Left forelimb (tissue), 1 donor: ENCODE measurements at regions not wholly inside any gene's neighbourhood (a gene's known extent, or its start where the extent isn't known, plus 50 kb on each side); places are given as distances from the start of the nearest gene placed in this dataset.

Experiments used
- DNase-seq: peaks from one replicate; pipeline ENCODE4 v3.0.0-alpha.2; 2018; ENCODE audit warnings: low spot score

DNA sequence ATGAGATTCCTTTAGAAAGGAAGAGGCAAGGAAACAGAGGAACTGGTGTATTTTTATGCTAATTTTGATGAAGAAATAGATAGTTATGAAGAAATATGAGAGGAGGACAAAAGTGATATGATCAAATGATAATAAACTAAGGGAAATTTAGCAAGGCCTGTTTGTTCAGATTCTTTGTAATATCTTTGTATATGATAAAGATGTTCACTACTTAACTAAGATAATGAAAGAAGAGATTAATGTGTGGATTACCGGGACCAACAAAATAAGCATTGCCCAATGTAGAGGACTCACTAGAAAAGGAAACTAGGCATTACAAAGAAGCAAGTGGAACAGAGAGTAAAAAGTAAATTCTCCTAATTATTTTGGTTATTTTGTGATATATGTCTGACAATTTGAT, 99.0 kb upstream of the FIGN start:
- no peak for DNase-seq

DNA sequence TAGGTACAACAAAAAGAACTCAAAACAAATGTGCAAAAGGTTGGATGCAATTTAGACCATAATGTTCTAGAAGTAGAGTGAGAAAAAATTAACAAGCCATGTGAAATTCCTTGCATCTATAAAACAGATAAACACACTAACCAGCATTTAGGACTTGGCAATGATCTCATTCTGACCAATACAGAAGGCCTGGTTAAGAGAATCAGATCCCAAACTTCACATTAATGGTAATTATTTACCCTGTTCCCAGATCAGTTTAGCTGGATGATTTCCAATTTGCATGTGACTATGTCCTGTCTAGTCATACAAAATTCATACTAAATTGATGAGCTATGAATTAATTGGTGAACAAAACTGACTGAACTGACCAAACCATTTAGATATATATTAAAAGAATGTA, 98.4 kb upstream of the FIGN start:
- no peak for DNase-seq

DNA sequence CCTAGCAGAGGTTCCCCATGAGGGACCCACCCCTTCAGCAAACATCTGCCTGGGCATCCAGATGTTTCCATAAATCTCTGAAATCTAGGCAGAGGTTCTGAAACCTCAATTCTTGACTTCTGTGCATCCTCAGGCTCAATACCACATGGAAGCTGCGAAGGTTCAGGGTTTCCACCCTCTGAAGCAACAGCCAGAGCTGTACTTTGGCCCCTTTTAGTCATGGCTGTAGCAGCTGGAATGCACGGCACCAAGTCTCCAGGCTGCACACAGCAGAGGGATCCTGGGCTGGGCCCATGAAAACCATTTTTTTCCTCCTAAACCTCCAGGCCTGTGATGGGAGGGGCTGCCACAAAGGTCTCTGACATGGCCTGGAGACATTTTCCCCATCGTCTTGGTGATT, 93.0 kb upstream of the FIGN start:
- DNase-seq = no peak

DNA sequence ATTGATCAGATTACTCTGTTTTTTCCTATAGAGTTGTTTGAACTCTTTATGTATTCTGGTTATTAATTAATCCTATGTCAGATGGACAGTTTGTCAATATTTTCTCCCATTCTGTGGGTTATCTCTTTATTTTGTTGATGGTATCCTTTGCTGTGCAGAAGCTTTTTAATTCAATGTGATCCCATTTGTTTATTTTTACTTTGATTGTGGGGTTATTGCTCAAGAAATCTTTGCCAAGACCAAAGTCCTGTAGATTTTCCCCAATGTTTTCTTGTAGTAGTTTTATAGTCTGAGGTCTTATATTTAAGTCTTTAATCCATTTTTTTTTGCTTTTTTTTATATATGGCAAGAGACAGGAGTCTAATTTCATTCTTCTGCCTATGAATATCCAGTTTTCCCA, 86.2 kb upstream of the FIGN start:
- no peak for DNase-seq

DNA sequence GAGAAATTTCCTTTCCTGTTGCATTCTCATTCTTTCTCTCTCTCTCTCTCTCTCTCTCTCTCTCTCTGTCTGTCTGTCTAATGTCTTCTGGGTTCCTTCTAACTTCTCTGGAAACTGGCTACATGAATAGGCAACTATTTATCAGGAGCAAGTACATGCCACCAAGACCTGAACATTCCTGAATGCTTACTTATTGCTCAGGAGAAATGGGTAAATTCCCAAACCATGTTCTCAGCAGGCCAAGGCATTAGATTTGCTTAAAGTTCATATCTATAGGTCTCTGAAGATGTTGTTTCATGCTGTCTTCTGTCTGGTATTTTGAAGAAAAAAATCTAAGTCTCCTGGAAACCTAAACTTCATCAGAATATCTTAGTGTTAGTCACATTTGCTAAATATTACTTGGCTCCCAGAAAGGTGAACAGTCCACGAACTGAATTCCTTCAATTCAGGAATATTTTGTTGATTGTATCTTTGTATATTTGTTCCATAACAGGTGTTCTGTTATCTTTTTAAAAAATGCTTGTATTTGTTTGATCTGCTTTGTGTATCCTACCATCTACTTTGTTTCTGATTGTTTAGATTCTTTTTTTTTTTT, 77.2 kb upstream of the FIGN start:
- no peak for DNase-seq

DNA sequence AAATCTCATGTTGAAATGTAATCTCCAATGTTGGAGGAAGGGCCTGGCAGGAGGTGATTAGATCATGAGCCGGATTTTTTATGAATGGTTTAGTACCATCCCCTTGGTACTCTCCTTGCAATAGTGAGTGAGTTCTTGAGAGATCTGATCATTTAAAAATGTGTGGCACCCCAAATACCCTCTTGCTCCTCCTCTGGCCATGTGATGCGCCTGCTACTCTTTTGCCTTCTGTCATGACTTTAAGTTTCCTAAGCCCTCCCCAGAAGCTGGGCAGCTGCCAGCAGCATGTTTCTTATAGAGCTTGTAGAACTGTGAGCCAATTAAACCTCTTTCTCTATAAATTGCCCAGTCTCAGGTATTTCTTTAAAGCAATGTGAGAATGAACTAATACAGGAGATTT, 72.6 kb upstream of the FIGN start:
- DNase-seq = no peak

DNA sequence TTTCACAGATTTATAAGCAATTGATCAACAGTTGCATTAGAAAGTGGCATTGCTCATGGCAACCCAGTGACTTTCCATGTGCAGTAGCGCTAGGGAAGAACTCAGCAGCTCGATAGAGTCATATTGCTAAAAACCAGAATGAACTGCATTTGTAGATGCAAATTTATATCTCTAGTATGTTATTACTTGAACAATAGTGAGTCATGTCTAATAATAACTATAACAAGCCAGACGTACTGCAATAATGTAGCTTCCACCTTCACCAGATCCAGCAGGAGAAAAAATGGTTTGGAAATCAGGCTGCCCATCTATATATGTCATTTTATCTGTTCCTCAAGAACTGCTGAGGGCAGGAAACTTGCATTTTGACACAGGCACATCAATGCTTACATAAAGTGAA, 66.5 kb upstream of the FIGN start:
- DNase-seq = no peak

DNA sequence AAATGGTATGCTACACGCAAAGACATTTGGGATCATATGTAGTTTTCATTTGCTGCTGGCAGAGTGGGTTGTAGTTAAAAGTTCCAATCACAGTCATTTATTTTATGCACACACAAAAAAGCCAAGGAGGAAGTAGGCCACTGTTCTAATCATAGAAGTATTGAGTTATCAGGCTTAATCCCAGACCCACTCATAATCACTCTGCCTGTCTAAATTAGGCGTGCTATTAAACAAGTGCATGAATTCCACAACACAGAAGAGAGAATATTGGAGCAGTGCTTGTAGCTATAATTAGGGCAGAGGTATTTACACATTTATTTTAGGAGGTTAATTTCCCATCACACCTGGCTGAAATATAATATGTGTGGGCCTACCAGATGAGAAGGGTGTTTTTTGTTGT, 65.7 kb upstream of the FIGN start:
- DNase-seq = no peak

DNA sequence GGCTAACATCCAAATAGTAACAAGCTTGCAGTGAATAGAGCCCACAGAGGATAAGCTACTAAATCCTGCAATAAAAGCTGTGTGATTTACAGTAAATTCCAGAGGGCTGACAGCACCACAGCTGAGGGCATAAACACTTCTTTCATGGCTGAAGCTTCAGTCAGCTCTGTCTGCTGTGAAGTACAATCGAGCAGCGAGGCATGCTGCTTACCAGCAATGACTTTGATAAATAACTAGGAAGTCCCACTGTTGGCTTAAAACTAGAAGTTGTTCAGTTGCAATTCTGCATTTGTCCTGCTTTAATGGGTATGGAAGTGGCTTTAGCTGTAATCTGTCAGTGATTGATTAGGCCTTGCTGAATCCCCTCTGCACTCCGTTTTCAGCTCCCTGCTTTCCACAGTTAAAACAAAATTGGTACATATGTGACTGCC, 65.2 kb upstream of the FIGN start:
- DNase-seq = peak; percentile 70

DNA sequence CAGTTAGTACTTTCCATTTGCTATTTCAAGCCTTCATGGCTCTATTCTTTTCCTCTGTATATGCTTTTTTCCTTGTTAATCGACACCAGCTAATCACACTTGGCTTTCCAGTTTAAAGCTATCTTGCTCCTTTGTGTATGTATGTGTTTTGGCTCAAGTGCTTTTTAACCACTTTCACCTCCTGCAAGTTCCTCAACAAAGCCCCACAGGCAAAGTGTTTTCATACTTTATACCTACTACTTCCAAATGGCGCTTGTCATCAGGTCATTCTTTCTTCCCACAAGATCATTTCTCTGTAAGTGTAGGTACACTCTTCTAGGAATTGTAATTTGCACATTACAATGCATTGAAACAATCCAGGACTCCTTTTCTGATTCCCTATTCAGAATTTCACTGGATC, 64.0 kb upstream of the FIGN start:
- no peak for DNase-seq

DNA sequence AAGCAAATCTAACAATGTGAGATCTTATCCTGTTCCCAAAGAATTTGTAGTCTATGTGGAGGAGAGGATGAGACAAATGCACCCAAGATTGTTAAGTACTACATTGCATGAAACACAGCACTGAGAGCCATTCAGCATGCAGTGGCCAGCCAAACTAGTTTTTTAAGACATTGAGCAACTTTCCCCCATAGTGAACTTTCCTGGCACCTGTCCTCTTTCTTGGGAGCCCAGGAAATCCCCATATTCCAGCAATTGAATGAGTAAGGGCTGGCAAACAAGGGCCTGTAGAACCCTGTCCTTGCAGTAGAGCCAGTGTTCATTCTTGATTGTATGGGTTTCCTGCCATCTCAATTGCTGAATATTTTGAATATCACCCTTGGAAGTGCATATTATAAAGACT, 58.8 kb upstream of the FIGN start:
- DNase-seq = no peak
